Caco-2 (cell line): ENCODE measurements at regions not wholly inside any gene's neighbourhood (a gene's known extent, or its start where the extent isn't known, plus 50 kb on each side); places are given as distances from the start of the nearest gene placed in this dataset.

Source experiments
- BruUV-seq: library from RNA; stranded (reverse); fragments of 400-500 nt; replicated peaks from 2 replicates; lab custom pipeline; 2021; lab: Mats Ljungman, UMichigan
- CTCF ChIA-PET: fragments of 300-600 bp; sonication (Branson Sonifier 250); formaldehyde crosslinking; loops from one replicate; lab custom pipeline; 2022; ENCODE audit warnings: antibody characterized with exemption; lab: Charles Lee
- POLR2A ChIA-PET: fragments of 300-600 bp; sonication (Branson Sonifier 250); formaldehyde crosslinking; loops from one replicate; lab custom pipeline; 2022; ENCODE audit warnings: antibody characterized with exemption; lab: Charles Lee
- DNase-seq, 2 experiments: peaks; one replicate each; pipeline versions ENCODE4 v3.0.0 to v3.0.0-alpha.2; 2020 to 2022
- H3K27me3 ChIP-seq: replicated peaks from 2 replicates; pipeline ENCODE4 v1.6.0; 2011; ENCODE audit warnings: low read length; ENCODE audit not compliant: control insufficient read depth, insufficient read depth
- H3K36me3 ChIP-seq: 2 replicates; pipeline ENCODE4 v1.5.1; 2011; ENCODE audit warnings: low read length; ENCODE audit not compliant: control insufficient read depth, insufficient read depth
- H3K4me1 ChIP-seq: fragments of 250-450 bp; sonication (Bioruptor Pico); 2 replicates; pipeline ENCODE4 v1.5.1; 2020; ENCODE audit warnings: mild to moderate bottlenecking
- H3K4me3 ChIP-seq: 2 replicates; pipeline ENCODE4 v1.5.1; 2011; ENCODE audit warnings: low read depth, mild to moderate bottlenecking, control low read depth, low read length
- H3K9me3 ChIP-seq: fragments of 250-450 bp; sonication (Bioruptor Pico); 2 replicates; pipeline ENCODE4 v1.5.1; 2020; ENCODE audit warnings: mild to moderate bottlenecking, moderate library complexity
- H3K27ac Mint-ChIP-seq: one replicate; pipeline ENCODE4 v1.8.0; 2022; ENCODE audit warnings: mixed read lengths; ENCODE audit not compliant: unreplicated experiment
- H3K27me3 Mint-ChIP-seq: one replicate; pipeline ENCODE4 v1.8.0; 2022; ENCODE audit warnings: mixed read lengths; ENCODE audit not compliant: insufficient read depth, unreplicated experiment
- H3K36me3 Mint-ChIP-seq: one replicate; pipeline ENCODE4 v1.8.0; 2022; ENCODE audit warnings: mild to moderate bottlenecking, mixed read lengths; ENCODE audit not compliant: insufficient read depth, unreplicated experiment
- H3K4me1 Mint-ChIP-seq: one replicate; pipeline ENCODE4 v1.8.0; 2022; ENCODE audit warnings: low read depth, mixed read lengths; ENCODE audit not compliant: unreplicated experiment
- H3K4me3 Mint-ChIP-seq: one replicate; pipeline ENCODE4 v1.8.0; 2022; ENCODE audit warnings: mild to moderate bottlenecking, moderate library complexity, mixed read lengths; ENCODE audit not compliant: unreplicated experiment
- H3K9me3 Mint-ChIP-seq: one replicate; pipeline ENCODE4 v1.8.0; 2022; ENCODE audit warnings: mixed read lengths; ENCODE audit not compliant: unreplicated experiment
- intact Hi-C: fragments of 100-400 bp; cut with micrococcal nuclease; formaldehyde crosslinking; loops from one replicate; pipeline ENCODE4 v1.10.0; 2022; ENCODE audit not compliant: unreplicated experiment
- TF ChIP-seq, protein P1 (sequence below), 2 experiments: fragments of 200-600 bp in 1 of 2; IDR thresholded peaks; 1 replicate in 1 of 2; 2 replicates in 1 of 2; pipeline versions ENCODE4 v1.5.1 to v1.8.0; 2011 to 2022; ENCODE audit warnings: antibody characterized with exemption in 1 of 2, control low read depth in 1 of 2, inconsistent platforms in 1 of 2, low read depth in 1 of 2, low read length in 1 of 2, mild to moderate bottlenecking in 1 of 2, moderate library complexity in 1 of 2; ENCODE audit not compliant: insufficient read depth in 1 of 2, severe bottlenecking in 1 of 2, unreplicated experiment in 1 of 2

DNA sequence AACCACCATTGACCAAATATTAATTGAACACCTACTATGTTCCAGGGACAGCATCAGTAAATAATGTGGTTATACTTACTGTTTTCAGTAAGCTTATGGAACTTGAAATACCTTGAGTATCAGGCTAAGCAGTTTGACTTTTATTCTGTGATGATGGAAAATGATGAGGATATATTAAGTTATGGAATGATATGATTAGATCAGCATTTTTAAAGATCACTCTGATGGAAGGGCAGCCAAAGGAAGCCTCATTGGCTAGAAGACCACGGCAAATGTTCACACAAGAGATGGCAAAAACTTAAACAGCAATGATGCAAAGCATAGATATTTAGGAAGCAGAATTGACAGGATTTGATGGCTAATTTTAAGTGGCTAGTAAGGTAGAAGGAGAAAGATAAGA lies 266.9 kb upstream of the DPP10 start:
- Mint-ChIP-seq H3K27me3 (peaks cover 4% of the 10 kb centered on the region), H3K27ac (no peak overlapping the region), H3K4me1 (no peaks in the 10 kb centered on the region), H3K9me3 (no peaks in the 10 kb centered on the region), H3K4me3 (no peak overlapping the region), H3K36me3 (no peaks in the 10 kb centered on the region)
- BruUV-seq: no TSS peak
- Histone ChIP-seq H3K4me3 (no peak overlapping the region), H3K9me3 (no peaks in the 10 kb centered on the region), H3K36me3 (no peaks in the 10 kb centered on the region), H3K4me1 (no peaks in the 10 kb centered on the region), H3K27me3 (no peaks in the 10 kb centered on the region)
- TF ChIP-seq, protein P1, sequence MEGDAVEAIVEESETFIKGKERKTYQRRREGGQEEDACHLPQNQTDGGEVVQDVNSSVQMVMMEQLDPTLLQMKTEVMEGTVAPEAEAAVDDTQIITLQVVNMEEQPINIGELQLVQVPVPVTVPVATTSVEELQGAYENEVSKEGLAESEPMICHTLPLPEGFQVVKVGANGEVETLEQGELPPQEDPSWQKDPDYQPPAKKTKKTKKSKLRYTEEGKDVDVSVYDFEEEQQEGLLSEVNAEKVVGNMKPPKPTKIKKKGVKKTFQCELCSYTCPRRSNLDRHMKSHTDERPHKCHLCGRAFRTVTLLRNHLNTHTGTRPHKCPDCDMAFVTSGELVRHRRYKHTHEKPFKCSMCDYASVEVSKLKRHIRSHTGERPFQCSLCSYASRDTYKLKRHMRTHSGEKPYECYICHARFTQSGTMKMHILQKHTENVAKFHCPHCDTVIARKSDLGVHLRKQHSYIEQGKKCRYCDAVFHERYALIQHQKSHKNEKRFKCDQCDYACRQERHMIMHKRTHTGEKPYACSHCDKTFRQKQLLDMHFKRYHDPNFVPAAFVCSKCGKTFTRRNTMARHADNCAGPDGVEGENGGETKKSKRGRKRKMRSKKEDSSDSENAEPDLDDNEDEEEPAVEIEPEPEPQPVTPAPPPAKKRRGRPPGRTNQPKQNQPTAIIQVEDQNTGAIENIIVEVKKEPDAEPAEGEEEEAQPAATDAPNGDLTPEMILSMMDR (IDR thresholded peaks at IDR 0.05; ENCODE audit: insufficient read depth in 1 of 2, low read depth in 1 of 2, low read length in 1 of 2, severe bottlenecking in 1 of 2, unreplicated experiment in 1 of 2): no peak
- no peak for DNase-seq
- intact Hi-C loops: no loop called here
- POLR2A ChIA-PET: no interaction called here
- CTCF ChIA-PET: no interaction called here

DNA sequence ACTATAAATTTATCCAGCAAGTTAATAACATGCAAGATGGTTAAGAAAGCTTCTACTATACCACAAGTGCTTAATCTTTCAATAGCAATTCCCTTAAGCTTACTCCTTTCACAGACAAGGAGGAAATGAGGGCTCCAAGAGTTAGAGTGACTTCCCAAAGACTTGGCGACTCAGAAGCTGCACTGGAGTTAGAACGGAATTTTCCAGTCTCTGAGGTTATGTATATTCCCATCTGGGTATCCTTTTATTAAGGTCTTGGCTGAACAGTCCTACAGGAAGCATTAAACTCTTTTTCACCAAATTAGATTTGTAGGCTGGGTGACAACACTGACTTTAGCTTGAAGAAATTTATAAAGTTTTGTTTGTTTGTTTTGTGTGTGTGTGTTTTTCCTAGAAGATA lies 256.9 kb upstream of the DPP10 start:
- no peaks in the 10 kb centered on the region for H3K36me3 Mint-ChIP-seq
- ChIA-PET CTCF (no interaction called here), POLR2A (no interaction called here)
- no peaks in the 10 kb centered on the region for H3K27me3 Mint-ChIP-seq
- Histone ChIP-seq H3K4me3 (no peak overlapping the region), H3K27me3 (no peaks in the 10 kb centered on the region), H3K9me3 (no peaks in the 10 kb centered on the region), H3K36me3 (no peaks in the 10 kb centered on the region), H3K4me1 (no peaks in the 10 kb centered on the region)
- BruUV-seq: no TSS peak
- H3K4me1 Mint-ChIP-seq: no peaks in the 10 kb centered on the region
- TF ChIP-seq, protein P1 (IDR thresholded peaks at IDR 0.05; ENCODE audit: insufficient read depth in 1 of 2, low read depth in 1 of 2, low read length in 1 of 2, severe bottlenecking in 1 of 2, unreplicated experiment in 1 of 2): no peak
- H3K27ac Mint-ChIP-seq: no peak overlapping the region
- intact Hi-C loops: loop anchor here (5.0 kb wide), 1 partner anchor 208 kb away; no protein-coding TSS in a partner anchor
- no peak overlapping the region for H3K4me3 Mint-ChIP-seq
- H3K9me3 Mint-ChIP-seq: no peaks in the 10 kb centered on the region
- no peak for DNase-seq

- no peaks in the 10 kb centered on the region for H3K9me3 Mint-ChIP-seq
- intact Hi-C loops: no loop called here
- no TSS peak for BruUV-seq
- Histone ChIP-seq H3K36me3 (no peaks in the 10 kb centered on the region), H3K9me3 (no peaks in the 10 kb centered on the region), H3K4me3 (no peak overlapping the region), H3K4me1 (no peaks in the 10 kb centered on the region), H3K27me3 (no peaks in the 10 kb centered on the region)
- H3K36me3 Mint-ChIP-seq: no peaks in the 10 kb centered on the region
- CTCF ChIA-PET: no interaction called here
- no peaks in the 10 kb centered on the region for H3K4me1 Mint-ChIP-seq
- POLR2A ChIA-PET: no interaction called here
- no peak overlapping the region for H3K4me3 Mint-ChIP-seq
- no peak for DNase-seq
- TF ChIP-seq, protein P1 (IDR thresholded peaks at IDR 0.05; ENCODE audit: insufficient read depth in 1 of 2, low read depth in 1 of 2, low read length in 1 of 2, severe bottlenecking in 1 of 2, unreplicated experiment in 1 of 2): no peak
- no peak overlapping the region for H3K27ac Mint-ChIP-seq
- peaks cover 3% of the 10 kb centered on the region for H3K27me3 Mint-ChIP-seq
These were observed 250.1 kb upstream of the DPP10 start for GRCh38 chr2:114192362-114192761.
